ENCODE measurements at regions not wholly inside any gene's neighbourhood (a gene's known extent, or its start where the extent isn't known, plus 50 kb on each side); places are given as distances from the start of the nearest gene placed in this dataset.

- 55% methylated on average over 12 of the region's 12 CpGs for WGBS (ENCODE audit: insufficient coverage, insufficient replicate concordance, low lambda C conversion rate, missing lambda C conversion rate)
- CTCF ChIA-PET = no interaction called here
- Histone ChIP-seq H4K20me1 (ENCODE audit: control insufficient read depth, insufficient read depth) (no peaks in the 10 kb centered on the region), H3K9me3 (replicated peaks; ENCODE audit: control insufficient read depth, insufficient read depth, low read length) (no peaks in the 10 kb centered on the region), H3K27me3 (replicated peaks in 1 of 2; ENCODE audit: control insufficient read depth in 2 of 2, insufficient read depth in 2 of 2, low read length in 1 of 2) (peaks cover 0 to 3% of the 10 kb centered on the region in 2 experiments; a peak in 2 of 4 replicates), H3K9ac (ENCODE audit: control insufficient read depth, insufficient read depth, low read length) (no peak overlapping the region), H3K79me2 (ENCODE audit: control insufficient read depth, insufficient read depth, low read length) (no peaks in the 10 kb centered on the region), H2AFZ (ENCODE audit: control insufficient read depth, low read depth, low read length) (no peak overlapping the region), H3K4me2 (ENCODE audit: control insufficient read depth, insufficient read depth) (no peak overlapping the region), H3K4me3 (no peak overlapping the region), H3K27ac (ENCODE audit: control insufficient read depth, insufficient read depth) (no peak overlapping the region), H3K36me3 (ENCODE audit: control insufficient read depth in 2 of 2, insufficient read depth in 2 of 2, low read length in 1 of 2) (no peaks in the 10 kb centered on the region), H3K4me1 (ENCODE audit: control insufficient read depth, insufficient read depth, low read length) (no peaks in the 10 kb centered on the region)
- DNase-seq (ENCODE audit: low read depth, low spot score) = no peak
- BruUV-seq (replicated peaks) = no TSS peak
- no peak for ATAC-seq
- in situ Hi-C loops (cut with MboI) = no loop called here
- intact Hi-C loops (cut with micrococcal nuclease; ENCODE audit: unreplicated experiment) = no loop called here
- FAIRE-seq = no peak
- TF ChIP-seq NKRF (conservative IDR thresholded peaks at IDR 0.05) = no peak
- no peak for TF ChIP-seq BHLHE40 (IDR thresholded peaks at IDR 0.05; ENCODE audit: borderline replicate concordance in 1 of 2, low read depth in 2 of 2, low read length in 1 of 2)
- RAD21 ChIA-PET (ENCODE audit: unreplicated experiment) = no interaction called here
- POLR2A ChIA-PET = no interaction called here
- SMC1A ChIA-PET (ENCODE audit: uncharacterized antibody, unreplicated experiment) = no interaction called here
Measured at GRCh38 chr6:14476793-14477531, 359.4 kb downstream of the CD83 start.

- CTCF ChIA-PET = no interaction called here
- SMC1A ChIA-PET (ENCODE audit: uncharacterized antibody, unreplicated experiment) = no interaction called here
- Histone ChIP-seq H3K36me3 (ENCODE audit: control insufficient read depth in 2 of 2, insufficient read depth in 2 of 2, low read length in 1 of 2) (no peaks in the 10 kb centered on the region), H4K20me1 (ENCODE audit: control insufficient read depth, insufficient read depth) (no peaks in the 10 kb centered on the region), H3K27ac (ENCODE audit: control insufficient read depth, insufficient read depth) (no peak overlapping the region), H2AFZ (ENCODE audit: control insufficient read depth, low read depth, low read length) (no peak overlapping the region), H3K4me2 (ENCODE audit: control insufficient read depth, insufficient read depth) (no peak overlapping the region), H3K79me2 (ENCODE audit: control insufficient read depth, insufficient read depth, low read length) (no peaks in the 10 kb centered on the region), H3K4me1 (ENCODE audit: control insufficient read depth, insufficient read depth, low read length) (no peaks in the 10 kb centered on the region), H3K9me3 (replicated peaks; ENCODE audit: control insufficient read depth, insufficient read depth, low read length) (no peaks in the 10 kb centered on the region), H3K9ac (ENCODE audit: control insufficient read depth, insufficient read depth, low read length) (no peak overlapping the region), H3K27me3 (replicated peaks in 1 of 2; ENCODE audit: control insufficient read depth in 2 of 2, insufficient read depth in 2 of 2, low read length in 1 of 2) (peaks cover 0 to 3% of the 10 kb centered on the region in 2 experiments; a peak in 2 of 4 replicates), H3K4me3 (no peak overlapping the region)
- 42% methylated on average over 7 of the region's 7 CpGs for WGBS (ENCODE audit: insufficient coverage, insufficient replicate concordance, low lambda C conversion rate, missing lambda C conversion rate)
- ATAC-seq (no peak), FAIRE-seq (no peak), DNase-seq (ENCODE audit: low read depth, low spot score) (no peak)
- intact Hi-C loops (cut with micrococcal nuclease; ENCODE audit: unreplicated experiment) (no loop called here), in situ Hi-C loops (cut with MboI) (no loop called here)
- POLR2A ChIA-PET = no interaction called here
- RAD21 ChIA-PET (ENCODE audit: unreplicated experiment) = no interaction called here
- no TSS peak for BruUV-seq (replicated peaks)
- TF ChIP-seq MYC (IDR thresholded peaks at IDR 0.05; ENCODE audit: insufficient read depth, insufficient read length, insufficient replicate concordance, low read length, severe bottlenecking) (no peak), ZBED1 (IDR thresholded peaks at IDR 0.05; ENCODE audit: borderline replicate concordance) (no peak), IRF4 (IDR thresholded peaks at IDR 0.05; ENCODE audit: low read depth, low read length) (no peak), ZNF384 (IDR thresholded peaks at IDR 0.05; ENCODE audit: borderline replicate concordance, low read depth, low read length) (no peak), ASH2L (IDR thresholded peaks at IDR 0.05; ENCODE audit: borderline replicate concordance, low read depth) (no peak), ETV6 (conservative IDR thresholded peaks at IDR 0.05 in 1 of 2, IDR thresholded peaks at IDR 0.05 in 1 of 2; ENCODE audit: borderline replicate concordance in 1 of 2, low read depth in 1 of 2) (no peak), MEF2A (IDR thresholded peaks at IDR 0.05; ENCODE audit: insufficient read depth, low read depth, low read length) (no peak), HDAC6 (IDR thresholded peaks at IDR 0.05; ENCODE audit: unreplicated experiment) (no peak), NR2F1 (conservative IDR thresholded peaks at IDR 0.05) (no peak)
- TF ChIP-seq, protein P1, sequence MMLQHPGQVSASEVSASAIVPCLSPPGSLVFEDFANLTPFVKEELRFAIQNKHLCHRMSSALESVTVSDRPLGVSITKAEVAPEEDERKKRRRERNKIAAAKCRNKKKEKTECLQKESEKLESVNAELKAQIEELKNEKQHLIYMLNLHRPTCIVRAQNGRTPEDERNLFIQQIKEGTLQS (IDR thresholded peaks at IDR 0.05; ENCODE audit: borderline replicate concordance, extremely low read depth, low read depth, low read length) = no peak
- TF ChIP-seq, protein P2, sequence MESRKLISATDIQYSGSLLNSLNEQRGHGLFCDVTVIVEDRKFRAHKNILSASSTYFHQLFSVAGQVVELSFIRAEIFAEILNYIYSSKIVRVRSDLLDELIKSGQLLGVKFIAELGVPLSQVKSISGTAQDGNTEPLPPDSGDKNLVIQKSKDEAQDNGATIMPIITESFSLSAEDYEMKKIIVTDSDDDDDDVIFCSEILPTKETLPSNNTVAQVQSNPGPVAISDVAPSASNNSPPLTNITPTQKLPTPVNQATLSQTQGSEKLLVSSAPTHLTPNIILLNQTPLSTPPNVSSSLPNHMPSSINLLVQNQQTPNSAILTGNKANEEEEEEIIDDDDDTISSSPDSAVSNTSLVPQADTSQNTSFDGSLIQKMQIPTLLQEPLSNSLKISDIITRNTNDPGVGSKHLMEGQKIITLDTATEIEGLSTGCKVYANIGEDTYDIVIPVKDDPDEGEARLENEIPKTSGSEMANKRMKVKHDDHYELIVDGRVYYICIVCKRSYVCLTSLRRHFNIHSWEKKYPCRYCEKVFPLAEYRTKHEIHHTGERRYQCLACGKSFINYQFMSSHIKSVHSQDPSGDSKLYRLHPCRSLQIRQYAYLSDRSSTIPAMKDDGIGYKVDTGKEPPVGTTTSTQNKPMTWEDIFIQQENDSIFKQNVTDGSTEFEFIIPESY (IDR thresholded peaks at IDR 0.05) = no peak
Measured at GRCh38 chr6:14477559-14477958, 360.0 kb downstream of the CD83 start.

Measured in GM12878 (cell line).